Kidney capillary endothelial cell (primary cell): ENCODE measurements at regions not wholly inside any gene's neighbourhood (a gene's known extent, or its start where the extent isn't known, plus 50 kb on each side); places are given as distances from the start of the nearest gene placed in this dataset.
"Not testable (repeated sequence)": the region's sequence is repeated elsewhere in the genome, so short reads cannot be mapped to it uniquely, and the experiment has no call there.

Experiments used
- DNase-seq: peaks from one replicate; pipeline ENCODE4 v3.0.0-alpha.2; 2018; ENCODE audit warnings: low spot score

- DNase-seq = no peak
These were observed 300.0 kb upstream of the ALG10B start for GRCh38 chr12:38016602-38017001.

- DNase-seq = no peak
These were observed 290.7 kb upstream of the ALG10B start for GRCh38 chr12:38025916-38026315.

GRCh38 chr12:38053113-38053512 is 263.5 kb upstream of the ALG10B start:
- no peak for DNase-seq

GRCh38 chr12:38053655-38054464 is 262.7 kb upstream of the ALG10B start:
- DNase-seq = no peak

GRCh38 chr12:38056701-38057689 is 259.6 kb upstream of the ALG10B start:
- no peak for DNase-seq

GRCh38 chr12:38099686-38100085 is 216.9 kb upstream of the ALG10B start:
- DNase-seq = no peak

- no peak for DNase-seq
These were observed 214.8 kb upstream of the ALG10B start for GRCh38 chr12:38101753-38102152.

- no peak for DNase-seq
These were observed 214.4 kb upstream of the ALG10B start for GRCh38 chr12:38102197-38102596.

- no peak for DNase-seq
These were observed 206.4 kb upstream of the ALG10B start for GRCh38 chr12:38110026-38110699.

- no peak for DNase-seq
These were observed 202.6 kb upstream of the ALG10B start for GRCh38 chr12:38113991-38114390.

- DNase-seq = no peak
These were observed 199.6 kb upstream of the ALG10B start for GRCh38 chr12:38116968-38117367.

- no peak for DNase-seq
These were observed 197.9 kb upstream of the ALG10B start for GRCh38 chr12:38118632-38119031.

GRCh38 chr12:38120438-38120837 is 196.1 kb upstream of the ALG10B start:
- DNase-seq = no peak

- not testable (repeated sequence) for DNase-seq
These were observed 193.5 kb upstream of the ALG10B start for GRCh38 chr12:38123028-38123427.

GRCh38 chr12:38123566-38124246 is 192.9 kb upstream of the ALG10B start:
- DNase-seq = no peak

GRCh38 chr12:38124247-38125012 is 192.1 kb upstream of the ALG10B start:
- no peak for DNase-seq

GRCh38 chr12:38132139-38132538 is 184.4 kb upstream of the ALG10B start:
- no peak for DNase-seq

GRCh38 chr12:38137287-38137686 is 179.3 kb upstream of the ALG10B start:
- DNase-seq = no peak

- no peak for DNase-seq
These were observed 178.9 kb upstream of the ALG10B start for GRCh38 chr12:38137716-38138115.

GRCh38 chr12:38138225-38139221 is 178.1 kb upstream of the ALG10B start:
- peak; percentile 64 for DNase-seq
